Brain pericyte (primary cell): ENCODE measurements at regions not wholly inside any gene's neighbourhood (a gene's known extent, or its start where the extent isn't known, plus 50 kb on each side); places are given as distances from the start of the nearest gene placed in this dataset.

Experiments
- DNase-seq: peaks from one replicate; pipeline ENCODE4 v3.0.0-alpha.2; 2012; ENCODE audit warnings: low read depth, low spot score

- peak; percentile 76 for DNase-seq
Observed at GRCh38 chr1:234845097-234845660, 235.2 kb upstream of the IRF2BP2 start.

GRCh38 chr1:234844479-234845031, 234.6 kb upstream of the IRF2BP2 start:
- DNase-seq: no peak

- DNase-seq: no peak
Observed at GRCh38 chr1:234843946-234844345, 234.0 kb upstream of the IRF2BP2 start.

- DNase-seq: no peak
Observed at GRCh38 chr1:234842726-234843641, 233.0 kb upstream of the IRF2BP2 start.

GRCh38 chr1:234841710-234842231, 231.8 kb upstream of the IRF2BP2 start:
- no peak for DNase-seq

- no peak for DNase-seq
Observed at GRCh38 chr1:234841281-234841680, 231.3 kb upstream of the IRF2BP2 start.

- no peak for DNase-seq
Observed at GRCh38 chr1:234840843-234841242, 230.9 kb upstream of the IRF2BP2 start.

- no peak for DNase-seq
Observed at GRCh38 chr1:234840253-234840652, 230.3 kb upstream of the IRF2BP2 start.

- DNase-seq: no peak
Observed at GRCh38 chr1:234839663-234840062, 229.7 kb upstream of the IRF2BP2 start.

- DNase-seq: no peak
Observed at GRCh38 chr1:234838820-234839219, 228.8 kb upstream of the IRF2BP2 start.

GRCh38 chr1:234838182-234838581, 228.2 kb upstream of the IRF2BP2 start:
- no peak for DNase-seq

- DNase-seq: no peak
Observed at GRCh38 chr1:234837713-234838112, 227.7 kb upstream of the IRF2BP2 start.

GRCh38 chr1:234836776-234837357, 226.9 kb upstream of the IRF2BP2 start:
- no peak for DNase-seq

GRCh38 chr1:234836045-234836681, 226.2 kb upstream of the IRF2BP2 start:
- no peak for DNase-seq

- DNase-seq: no peak
Observed at GRCh38 chr1:234835239-234835638, 225.3 kb upstream of the IRF2BP2 start.

- no peak for DNase-seq
Observed at GRCh38 chr1:234833646-234834045, 223.7 kb upstream of the IRF2BP2 start.

- no peak for DNase-seq
Observed at GRCh38 chr1:234833118-234833517, 223.1 kb upstream of the IRF2BP2 start.

- DNase-seq: no peak
Observed at GRCh38 chr1:234827656-234828055, 217.7 kb upstream of the IRF2BP2 start.

GRCh38 chr1:234827181-234827580, 217.2 kb upstream of the IRF2BP2 start:
- no peak for DNase-seq

- DNase-seq: no peak
Observed at GRCh38 chr1:234826352-234826751, 216.4 kb upstream of the IRF2BP2 start.

GRCh38 chr1:234825498-234826165, 215.7 kb upstream of the IRF2BP2 start:
- no peak for DNase-seq
